IPS-11a (cell line): ENCODE measurements at regions not wholly inside any gene's neighbourhood (a gene's known extent, or its start where the extent isn't known, plus 50 kb on each side); places are given as distances from the start of the nearest gene placed in this dataset.
A peak's percentile ranks its signal among the peaks of the same experiment; 100 is the strongest.
"Not testable (repeated sequence)": the region's sequence is repeated elsewhere in the genome, so short reads cannot be mapped to it uniquely, and the experiment has no call there.

Experiments
- H3K4me3 ChIP-seq: one replicate; pipeline ENCODE4 v1.5.1; 2013; ENCODE audit warnings: low read depth, low read length, control low read depth

DNA sequence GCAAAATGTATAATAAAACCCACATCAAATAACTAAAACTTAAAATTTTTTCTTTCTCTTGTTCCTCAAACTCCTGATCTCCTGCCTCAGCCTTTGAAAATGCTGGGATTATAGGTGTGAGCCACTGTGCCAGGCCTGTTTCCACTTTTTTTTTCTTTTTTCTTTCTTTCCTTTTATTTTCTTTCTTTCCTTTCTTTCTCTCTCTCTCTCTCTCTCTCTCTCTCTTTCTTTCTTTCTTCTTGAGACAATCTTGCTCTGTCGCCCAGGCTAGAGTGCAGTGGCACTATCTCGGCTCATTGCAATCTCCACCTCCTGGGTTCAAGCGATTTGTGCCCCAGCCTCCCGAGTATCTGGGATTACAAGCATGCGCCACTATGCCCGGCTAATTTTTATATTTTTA lies 164.6 kb downstream of the OR2B2 start:
- H3K4me3 ChIP-seq = no peak overlapping the region

DNA sequence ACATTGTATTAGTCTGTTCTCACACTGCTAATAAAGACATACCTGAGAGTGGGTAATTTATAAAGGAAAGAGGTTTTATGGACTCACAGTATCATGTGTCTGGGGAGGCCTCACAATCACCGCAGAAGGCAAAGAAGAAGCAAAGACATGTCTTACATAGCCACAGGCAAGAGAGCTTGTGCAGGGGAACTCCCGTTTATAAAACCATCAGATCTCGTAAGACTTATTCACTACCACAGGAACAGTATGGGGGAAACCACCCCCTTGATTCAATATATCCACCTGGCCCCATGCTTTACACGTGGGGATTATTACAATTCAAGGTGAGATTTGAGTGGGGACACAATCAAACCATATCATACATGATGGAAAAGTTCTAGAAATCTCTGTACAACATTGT lies 165.3 kb downstream of the OR2B2 start:
- H3K4me3 ChIP-seq = not testable (repeated sequence)

DNA sequence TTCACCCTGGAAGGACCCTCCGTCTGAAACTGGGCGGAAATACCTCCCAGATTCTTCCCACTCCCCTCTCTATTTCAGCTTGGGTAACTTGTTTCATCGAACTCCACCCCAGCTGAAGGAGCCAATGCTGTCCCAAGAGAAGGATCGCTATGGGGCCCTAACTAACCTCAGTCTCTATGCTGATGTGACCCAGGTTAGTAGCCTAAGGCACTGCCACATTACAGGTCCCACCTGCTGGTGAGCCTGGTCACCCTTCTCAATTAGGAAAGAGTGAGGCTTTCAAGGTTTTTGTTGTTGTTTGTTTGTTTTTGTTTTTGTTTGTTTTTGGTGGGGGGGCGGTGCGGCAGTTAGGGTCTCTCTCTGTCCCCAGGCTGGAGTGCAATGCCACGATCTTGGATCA lies 168.4 kb downstream of the OR2B2 start:
- no peak overlapping the region for H3K4me3 ChIP-seq

DNA sequence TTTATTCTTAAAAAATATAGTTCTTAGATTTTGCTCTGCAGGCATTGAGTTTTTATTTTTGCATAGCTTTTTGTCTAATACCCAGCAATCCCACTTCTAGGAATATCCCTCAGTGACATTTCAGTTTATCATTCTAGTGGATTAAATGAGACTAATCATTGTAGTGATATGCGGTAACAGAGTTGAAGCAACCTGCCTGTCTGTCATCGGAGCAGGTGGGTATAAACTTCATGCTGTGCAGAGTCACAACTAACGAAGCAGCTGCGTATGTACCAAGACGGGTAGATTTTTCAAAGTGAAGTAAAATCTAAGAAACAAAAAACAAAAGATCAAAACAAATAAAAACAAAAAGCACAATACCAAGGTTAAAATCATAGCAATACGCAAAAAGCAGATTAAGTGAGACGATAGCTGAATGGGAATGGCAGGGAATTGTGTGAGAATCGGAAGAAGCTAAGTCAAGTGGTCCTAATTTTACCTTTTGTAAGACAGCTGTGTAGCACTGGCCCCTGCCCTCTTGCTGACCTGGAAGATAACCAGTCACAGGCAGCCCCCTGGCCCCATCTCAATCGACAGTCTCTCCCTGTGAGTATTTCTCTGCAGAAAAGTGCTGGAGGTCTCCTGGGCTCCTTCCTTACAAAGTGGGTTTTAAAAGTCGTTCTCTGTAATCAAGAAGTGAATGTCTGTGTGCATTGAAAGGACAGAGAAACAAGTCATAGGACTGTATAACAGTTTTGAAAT lies 169.2 kb downstream of the OR2B2 start:
- no peak overlapping the region for H3K4me3 ChIP-seq

DNA sequence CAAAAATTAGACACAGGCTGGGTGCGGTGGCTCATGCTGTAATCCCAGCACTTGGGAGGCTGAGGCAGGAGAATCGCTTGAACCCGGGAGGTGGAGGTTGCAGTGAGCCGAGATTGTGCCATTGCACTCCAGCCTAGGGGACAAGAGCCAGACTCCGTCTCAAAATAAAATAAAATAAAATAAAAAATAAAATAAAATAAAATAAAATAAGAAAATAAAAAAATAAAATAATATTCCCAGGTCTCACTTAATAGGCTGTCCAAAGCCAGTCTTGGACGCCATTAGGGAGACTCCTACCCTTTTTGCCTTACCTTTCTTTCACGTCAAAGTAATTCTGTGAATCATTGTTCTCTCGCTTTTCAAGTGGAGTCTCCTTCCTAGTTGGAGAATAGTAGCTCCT lies 172.3 kb downstream of the OR2B2 start:
- H3K4me3 ChIP-seq = not testable (repeated sequence)

DNA sequence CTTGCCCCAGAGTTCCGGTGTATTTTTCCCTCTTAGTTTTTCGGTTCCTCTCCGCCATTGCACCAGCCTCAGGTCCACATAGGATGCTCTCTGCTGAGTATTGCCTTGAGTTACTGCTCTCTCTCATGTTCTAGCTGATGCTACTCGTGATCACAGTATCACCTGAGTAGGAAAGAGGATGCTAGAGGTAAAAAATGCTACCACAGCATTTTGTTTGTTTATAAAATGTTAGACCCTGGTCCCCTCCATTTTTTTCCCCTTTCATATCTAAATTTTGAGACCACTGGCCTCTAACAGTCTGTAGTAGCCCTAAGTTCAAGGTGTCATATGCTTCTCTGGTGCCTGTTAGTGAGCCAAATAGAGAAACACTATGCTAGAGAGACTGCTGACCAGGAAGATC lies 175.5 kb downstream of the OR2B2 start:
- no peak overlapping the region for H3K4me3 ChIP-seq

DNA sequence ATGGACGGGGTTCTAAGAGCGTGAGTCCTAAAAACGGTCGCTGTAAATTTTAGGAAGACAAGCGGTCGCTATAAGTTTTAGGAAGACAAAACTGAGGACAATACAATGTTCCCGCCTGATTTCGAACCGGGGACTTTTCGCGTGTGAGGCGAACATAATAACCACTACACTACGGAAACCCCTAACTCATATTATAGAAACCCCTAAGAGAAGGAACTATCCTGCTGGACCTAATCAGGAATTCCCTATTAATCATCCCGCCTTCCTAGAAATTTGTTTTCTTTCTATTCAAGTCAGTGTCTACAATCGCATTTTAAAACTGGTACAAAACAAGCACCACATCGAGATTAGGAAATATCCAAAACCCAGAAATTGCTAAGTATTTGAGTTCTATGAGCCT lies 183.8 kb downstream of the OR2B2 start:
- H3K4me3 ChIP-seq = no peak overlapping the region

DNA sequence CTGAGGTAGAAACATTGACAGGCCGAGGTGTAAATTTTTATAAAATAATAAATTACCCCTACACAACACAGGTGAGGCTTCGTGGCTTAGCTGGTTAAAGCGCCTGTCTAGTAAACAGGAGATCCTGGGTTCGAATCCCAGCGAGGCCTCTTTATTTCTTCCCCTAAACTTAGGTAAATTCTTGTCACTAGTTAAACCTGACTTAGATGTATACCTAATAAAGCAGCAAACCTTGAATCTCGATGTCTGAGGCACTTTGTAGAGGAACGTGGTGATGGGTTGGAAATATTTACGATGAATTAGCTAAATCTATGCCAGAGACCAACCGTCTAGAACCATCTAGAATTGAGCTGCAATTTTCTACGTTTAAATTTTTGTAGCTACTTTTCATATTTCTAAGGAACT lies 185.6 kb downstream of the OR2B2 start:
- no peak overlapping the region for H3K4me3 ChIP-seq

DNA sequence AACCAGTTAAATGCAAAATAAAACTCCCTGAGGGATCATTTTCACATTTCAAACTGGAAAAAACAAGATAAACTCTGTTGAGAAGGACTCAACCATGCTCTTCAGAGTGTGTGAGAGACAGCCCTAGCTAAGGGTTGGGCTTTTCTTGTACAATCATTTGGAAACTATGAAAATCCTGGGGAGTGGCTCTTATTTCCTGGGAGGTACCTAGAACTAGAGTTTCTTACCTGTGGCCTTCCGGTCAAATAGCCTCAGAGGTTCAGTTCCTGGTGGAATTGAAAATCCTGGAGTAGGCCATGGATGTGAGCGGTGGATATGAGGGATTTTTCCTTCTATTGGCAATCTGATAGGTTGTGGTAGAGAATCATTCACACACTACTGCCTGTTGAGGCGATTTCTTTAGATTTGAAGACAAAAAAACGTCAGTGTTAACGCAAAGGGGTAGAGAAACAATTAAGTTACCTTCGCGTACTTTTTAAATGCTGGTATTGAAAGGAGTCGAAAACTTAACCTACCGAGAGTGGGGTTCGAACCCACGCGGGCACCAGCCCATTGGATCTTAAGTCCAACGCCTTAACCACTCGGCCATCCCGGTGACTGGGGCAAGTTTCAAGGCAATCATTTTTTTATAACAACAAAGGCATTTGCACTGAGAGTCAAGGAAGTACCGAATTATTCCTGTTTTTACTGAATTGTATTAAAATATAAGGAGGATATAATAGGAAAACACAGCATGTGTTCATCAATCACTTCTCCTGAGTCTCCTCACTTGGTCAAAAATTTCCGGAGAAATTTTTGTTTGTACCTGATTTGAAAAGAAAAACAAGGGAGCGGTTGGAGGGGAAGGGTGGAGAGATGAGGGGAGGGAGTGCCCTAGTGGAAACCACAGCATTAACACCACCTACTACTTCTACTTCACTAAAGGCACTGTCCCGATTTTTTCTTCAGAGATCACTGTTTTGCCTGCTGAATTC lies 191.3 kb downstream of the OR2B2 start:
- peak overlapping the region; percentile 71 for H3K4me3 ChIP-seq

DNA sequence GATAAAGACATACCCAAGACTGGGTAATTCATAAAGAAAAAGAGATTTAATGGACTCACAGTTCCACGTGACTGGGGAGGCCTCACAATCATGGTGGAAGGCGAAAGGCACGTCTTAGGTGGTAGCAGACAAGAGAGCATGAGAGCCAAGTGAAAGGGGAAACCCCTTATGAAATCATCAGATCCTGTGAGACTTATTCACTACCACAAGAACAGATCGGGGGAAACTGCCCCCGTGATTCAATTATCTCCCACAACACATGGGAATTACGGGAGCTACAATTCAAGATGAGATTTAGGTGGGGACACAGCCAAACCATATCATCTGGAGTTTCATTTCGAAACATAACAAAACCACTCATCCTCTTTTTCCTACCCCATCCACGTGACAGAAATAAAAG lies 193.2 kb downstream of the OR2B2 start:
- H3K4me3 ChIP-seq = not testable (repeated sequence)

DNA sequence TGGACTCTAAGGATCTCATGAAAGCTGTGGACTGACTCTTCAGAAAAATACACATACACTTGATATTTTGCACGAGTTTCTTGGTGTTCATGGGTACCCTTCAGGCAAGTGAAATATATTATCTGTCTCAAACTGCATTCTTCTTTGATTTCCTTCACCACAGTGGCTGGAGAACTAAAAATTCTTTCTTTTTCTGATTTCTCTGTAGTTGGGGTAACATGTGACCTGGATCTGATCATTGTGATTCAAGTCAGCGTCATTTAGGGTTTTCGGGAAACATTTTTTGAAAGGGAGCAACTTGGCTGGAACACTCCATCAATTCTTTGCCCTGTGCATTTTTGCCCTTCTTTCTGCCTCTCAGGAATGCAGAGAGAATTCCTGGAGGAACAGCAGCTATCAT lies 205.8 kb downstream of the OR2B2 start:
- H3K4me3 ChIP-seq = no peak overlapping the region

DNA sequence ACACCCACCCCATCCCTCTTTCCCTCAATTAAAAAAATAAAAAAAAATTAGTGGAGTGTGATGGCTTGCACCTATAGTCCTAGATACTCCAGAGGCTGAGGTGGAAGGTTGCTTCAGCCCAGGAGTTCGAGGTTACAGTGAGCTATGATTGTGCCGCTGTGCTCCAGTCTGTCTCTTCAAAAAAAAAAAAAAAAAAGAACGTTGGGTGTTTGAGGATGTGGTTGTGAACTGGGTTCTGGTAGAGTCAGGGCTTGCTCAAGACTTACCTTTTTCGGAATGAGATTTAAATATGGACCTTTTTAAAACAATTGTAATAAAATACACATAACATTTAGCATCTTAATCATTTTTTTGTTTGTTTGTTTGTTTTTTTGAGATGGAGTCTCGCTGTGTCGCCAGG lies 211.9 kb downstream of the OR2B2 start:
- H3K4me3 ChIP-seq = no peak overlapping the region

DNA sequence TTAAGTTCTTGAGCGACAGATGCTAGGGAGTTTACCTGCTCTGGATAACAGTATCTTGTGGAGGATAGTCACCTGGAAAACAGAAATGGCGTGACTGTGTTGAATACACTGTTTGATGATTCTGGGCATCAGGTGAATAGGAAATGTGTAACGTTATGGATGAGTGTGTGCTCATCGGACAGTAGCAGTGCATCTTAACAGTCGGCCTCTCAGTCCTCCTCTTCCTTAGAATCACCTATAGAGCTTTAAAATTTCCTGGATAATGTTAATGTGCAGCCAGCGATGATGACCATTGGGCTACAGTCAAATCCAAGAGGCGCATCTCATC lies 217.7 kb downstream of the OR2B2 start:
- H3K4me3 ChIP-seq = peak overlapping the region; percentile 92

DNA sequence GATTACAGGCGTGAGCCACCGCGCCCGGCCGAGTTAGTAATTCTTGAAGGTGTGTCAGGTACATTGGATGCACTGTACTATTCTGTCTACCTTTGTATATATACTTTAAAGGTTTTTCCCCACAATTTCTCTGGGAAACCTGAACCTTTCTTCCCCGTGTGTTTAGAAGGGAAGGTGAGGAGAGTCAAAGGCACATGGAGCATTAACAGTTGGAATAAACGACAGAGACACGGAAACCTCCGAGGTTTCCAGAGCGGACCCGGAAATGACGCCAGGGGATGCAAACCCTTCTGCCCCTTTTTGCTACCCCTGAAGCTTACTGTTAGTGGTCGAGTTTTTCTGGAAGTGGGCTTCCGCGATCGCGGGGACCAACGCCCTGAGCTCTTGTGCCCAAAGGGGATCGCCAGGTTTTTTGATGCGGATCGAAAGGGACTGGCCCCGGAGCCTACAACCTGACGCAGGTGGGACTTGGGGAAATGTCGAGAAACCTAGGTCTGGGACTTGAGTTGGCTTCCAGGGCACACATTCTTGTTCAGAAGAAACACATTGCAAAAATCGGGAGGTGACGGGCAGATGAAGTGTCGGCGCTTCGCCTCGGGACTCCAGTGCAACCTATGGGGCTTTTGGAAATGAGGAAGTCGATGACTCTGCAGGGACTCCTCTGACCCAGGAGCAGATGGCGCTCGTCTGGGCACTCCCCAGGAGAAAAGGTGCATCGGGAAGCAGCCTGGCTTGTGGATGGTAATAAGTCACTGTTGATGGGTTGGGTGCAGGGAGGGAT lies 218.2 kb downstream of the OR2B2 start:
- peak overlapping the region; percentile 92 for H3K4me3 ChIP-seq

DNA sequence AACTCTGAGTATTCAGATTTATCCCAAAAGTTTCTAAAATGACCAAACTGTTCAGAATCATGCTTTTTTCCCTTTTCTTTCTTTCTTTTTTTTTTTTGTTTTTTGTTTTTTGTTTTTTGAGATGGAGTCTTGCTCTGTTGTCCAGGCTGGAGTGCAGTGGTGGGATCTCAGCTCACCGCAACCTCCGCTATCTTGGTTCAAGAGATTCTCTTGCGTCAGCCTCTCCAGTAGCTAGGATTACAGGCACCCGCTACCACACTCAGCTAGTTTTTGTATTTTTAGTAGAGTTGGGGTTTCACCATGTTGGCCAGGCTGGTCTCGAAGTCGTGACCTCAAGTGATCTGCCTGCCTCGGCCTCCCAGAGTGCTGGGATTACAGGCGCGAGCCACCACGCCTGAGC lies 219.2 kb upstream of the ZNF184 start:
- H3K4me3 ChIP-seq = not testable (repeated sequence)

DNA sequence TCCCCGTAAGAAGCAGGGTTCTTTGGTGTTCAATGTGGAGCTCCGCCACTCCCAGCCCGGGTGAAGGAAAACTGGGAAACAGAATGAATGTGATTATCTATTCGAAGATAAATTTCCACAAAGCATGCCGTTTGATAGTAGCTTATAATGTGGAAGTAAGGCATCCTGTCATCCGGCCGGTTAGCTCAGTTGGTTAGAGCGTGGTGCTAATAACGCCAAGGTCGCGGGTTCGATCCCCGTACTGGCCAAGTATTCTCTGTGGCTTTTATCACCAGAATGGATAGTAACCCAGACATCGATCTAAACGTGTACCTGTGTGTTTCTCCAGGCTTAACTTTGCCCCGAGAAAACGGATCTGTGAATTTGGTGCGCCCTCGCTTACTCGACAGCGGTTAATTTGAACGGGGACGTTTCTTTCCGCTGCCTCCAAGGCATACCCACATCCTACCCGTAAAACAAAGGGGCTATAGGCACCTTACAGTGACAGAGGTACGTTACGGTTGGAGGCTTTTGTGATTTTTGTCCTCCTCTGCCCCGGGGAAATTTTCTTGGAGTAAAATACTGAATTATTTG lies 215.2 kb upstream of the ZNF184 start:
- H3K4me3 ChIP-seq = peak overlapping the region; percentile 73

DNA sequence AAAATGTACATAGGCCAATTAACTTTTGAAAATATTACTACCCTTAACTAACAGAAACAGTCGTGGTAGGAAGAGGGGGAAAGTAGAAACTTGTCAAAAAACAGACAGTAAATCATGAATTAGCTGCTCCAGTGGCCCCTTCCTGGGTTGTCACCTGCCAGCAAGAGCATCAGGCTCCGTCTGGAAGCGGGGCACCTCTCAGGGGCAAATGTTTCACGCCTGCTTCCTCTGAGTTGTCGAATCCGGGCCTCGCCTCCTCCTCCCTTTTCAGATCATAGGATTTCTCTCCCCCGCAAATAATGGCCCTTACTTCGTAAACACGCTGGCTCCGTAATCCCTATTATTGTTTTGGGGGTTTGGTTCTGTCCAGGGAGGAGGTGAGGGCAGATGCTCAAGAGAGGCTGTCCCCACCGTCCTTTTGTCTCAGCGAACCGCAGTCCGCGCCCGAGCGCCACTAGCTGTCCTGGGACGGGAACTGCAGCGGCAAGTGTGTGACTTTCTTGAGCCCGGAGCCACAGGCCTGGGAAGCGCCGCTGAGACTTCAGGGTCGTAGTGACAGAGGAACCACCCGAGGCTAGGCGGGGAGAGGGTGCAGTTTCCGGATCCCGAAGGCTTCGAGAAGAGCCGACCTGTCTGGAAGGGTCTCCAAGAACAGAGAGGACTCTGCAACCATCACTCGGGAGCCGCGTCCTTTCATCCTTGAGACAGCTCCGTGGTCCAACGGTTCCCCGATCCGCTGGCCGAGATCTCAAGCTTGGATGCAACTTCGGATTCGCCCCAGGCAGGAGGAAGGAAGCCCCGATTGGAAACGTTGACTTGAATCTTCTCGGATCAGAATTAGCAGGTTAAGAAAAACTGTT lies 214.5 kb upstream of the ZNF184 start:
- peak overlapping the region; percentile 73 for H3K4me3 ChIP-seq

DNA sequence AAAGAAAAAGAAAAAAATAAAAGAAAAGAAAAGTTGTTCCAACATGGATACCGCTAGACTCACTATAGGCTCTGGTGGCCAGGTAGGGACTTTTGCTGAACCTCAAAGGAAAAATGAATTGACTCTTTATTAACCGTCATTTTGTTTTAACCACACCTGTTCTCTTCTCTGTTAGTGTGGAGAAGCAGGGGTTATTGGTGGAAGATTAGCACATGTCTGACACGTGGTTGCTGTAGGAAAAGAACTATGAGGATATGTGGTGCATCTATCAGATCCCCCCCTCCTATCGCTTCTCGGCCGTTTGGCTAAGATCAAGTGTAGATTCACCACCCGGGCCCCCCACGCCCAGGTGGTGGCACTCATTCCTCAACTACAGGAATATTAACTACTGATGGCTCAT lies 212.4 kb upstream of the ZNF184 start:
- no peak overlapping the region for H3K4me3 ChIP-seq

DNA sequence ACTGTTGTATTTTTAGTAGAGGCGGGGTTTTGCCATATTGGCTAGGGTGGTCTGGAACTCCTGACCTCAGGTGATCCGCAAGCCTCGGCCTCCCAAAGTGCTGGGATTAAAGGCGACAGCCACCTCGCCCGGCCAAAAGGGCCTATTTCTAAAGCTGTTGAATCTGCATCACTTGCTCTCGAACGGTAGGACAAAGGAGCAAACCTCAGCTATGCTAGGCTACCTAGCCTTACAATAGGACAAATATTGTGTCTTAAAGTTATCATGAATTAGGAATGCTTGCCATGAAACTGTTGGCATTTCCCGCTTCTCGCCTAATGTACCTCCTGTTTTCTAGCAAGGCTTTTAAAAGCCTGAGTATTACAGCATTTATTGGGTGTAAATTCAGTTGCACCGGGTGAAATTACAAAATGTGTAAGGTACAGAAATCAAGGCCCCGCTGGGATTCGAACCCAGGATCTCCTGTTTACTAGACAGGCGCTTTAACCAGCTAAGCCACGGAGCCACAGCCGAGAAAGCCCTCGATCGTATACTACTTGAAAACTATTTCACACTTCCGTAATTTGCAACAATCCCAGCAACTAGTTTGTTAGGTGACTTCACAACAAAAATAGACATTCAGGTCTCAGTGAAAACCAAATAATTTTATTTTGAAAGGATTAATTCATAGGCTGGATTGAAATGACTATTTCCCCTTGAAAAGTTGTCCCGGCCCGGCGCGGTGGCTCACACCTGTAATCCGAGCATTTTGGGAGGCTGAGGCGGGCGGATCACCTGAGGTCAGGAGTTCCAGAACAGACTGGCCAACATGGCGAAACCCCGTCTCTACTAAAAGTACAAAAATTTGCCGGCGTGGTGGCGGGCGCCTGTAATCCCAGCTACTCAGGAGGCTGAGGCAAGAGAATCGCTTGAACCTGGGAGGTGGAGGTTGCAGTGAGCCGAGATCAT lies 211.6 kb upstream of the ZNF184 start:
- H3K4me3 ChIP-seq = no peak overlapping the region
